Neural cell (in vitro differentiated cells): ENCODE measurements at regions not wholly inside any gene's neighbourhood (a gene's known extent, or its start where the extent isn't known, plus 50 kb on each side); places are given as distances from the start of the nearest gene placed in this dataset.

ENCODE experiments used
- H2AFZ ChIP-seq: fragments of 200-600, 300-800 bp; sonication (generic), shearing (Covaris generic); 2 replicates; pipeline ENCODE4 v1.6.0; 2014; ENCODE audit warnings: low read depth, mild to moderate bottlenecking, antibody characterized with exemption, low read length, moderate library complexity
- H3F3A ChIP-seq: fragments of 200-600 bp; shearing (Covaris generic); 2 replicates; pipeline ENCODE4 v1.6.1; 2016; ENCODE audit warnings: mild to moderate bottlenecking, moderate library complexity, mixed read lengths, antibody characterized with exemption, low read length; ENCODE audit not compliant: insufficient read depth, poor library complexity, severe bottlenecking
- H3K27ac ChIP-seq: fragments of 200-600, 300-800 bp; sonication (generic), shearing (Covaris generic); 2 replicates; pipeline ENCODE4 v1.5.1; 2014; ENCODE audit warnings: mild to moderate bottlenecking, low read length, moderate library complexity
- H3K27me3 ChIP-seq: fragments of 300-800, 200-600 bp; sonication (generic), shearing (Covaris generic); 2 replicates; pipeline ENCODE4 v1.6.0; 2014; ENCODE audit warnings: mild to moderate bottlenecking, low read depth, low read length, moderate library complexity; ENCODE audit not compliant: insufficient read depth
- H3K36me3 ChIP-seq: fragments of 300-800, 200-600 bp; sonication (generic), shearing (Covaris generic); 2 replicates; pipeline ENCODE4 v1.5.1; 2014; ENCODE audit warnings: mild to moderate bottlenecking, antibody characterized with exemption, low read length, moderate library complexity; ENCODE audit not compliant: insufficient read depth
- H3K4me2 ChIP-seq: fragments of 300-800, 200-600 bp; sonication (generic), shearing (Covaris generic); 2 replicates; pipeline ENCODE4 v1.6.0; 2014; ENCODE audit warnings: mild to moderate bottlenecking, low read length
- H3K4me3 ChIP-seq: fragments of 300-800, 200-600 bp; sonication (generic), shearing (Covaris generic); 2 replicates; pipeline ENCODE4 v1.5.1; 2014; ENCODE audit warnings: mild to moderate bottlenecking, low read length, moderate library complexity
- H3K79me2 ChIP-seq: fragments of 200-600 bp; shearing (Covaris generic); replicated peaks from 2 replicates; pipeline ENCODE4 v1.6.0; 2014; ENCODE audit warnings: mild to moderate bottlenecking, low read length, moderate library complexity; ENCODE audit not compliant: insufficient read depth
- H3K9ac ChIP-seq: fragments of 300-800, 200-600 bp; sonication (generic), shearing (Covaris generic); 2 replicates; pipeline ENCODE4 v1.6.1; 2016; ENCODE audit warnings: mild to moderate bottlenecking, low read length, mixed read lengths
- H3K9me2 ChIP-seq: fragments of 200-600 bp; shearing (Covaris generic); 2 replicates; pipeline ENCODE4 v1.6.1; 2016; ENCODE audit warnings: mild to moderate bottlenecking, low read length, mixed read lengths; ENCODE audit not compliant: insufficient read depth
- H3K9me3 ChIP-seq: fragments of 200-600, 300-800 bp; sonication (generic), shearing (Covaris generic); 2 replicates; pipeline ENCODE4 v1.6.1; 2016; ENCODE audit warnings: mild to moderate bottlenecking, mixed run types, low read length, moderate library complexity, mixed read lengths
- H4K20me1 ChIP-seq: fragments of 200-600 bp; shearing (Covaris generic); 2 replicates; pipeline ENCODE4 v1.6.1; 2016; ENCODE audit warnings: mild to moderate bottlenecking, mixed run types; ENCODE audit not compliant: insufficient read depth
- EP300 ChIP-seq: fragments of 450-650 bp; conservative IDR thresholded peaks from 2 replicates; pipeline ENCODE4 v1.6.1; 2014; ENCODE audit warnings: antibody characterized with exemption, mild to moderate bottlenecking, moderate library complexity; ENCODE audit not compliant: poor library complexity, severe bottlenecking
- EZH2 ChIP-seq: fragments of 200-600, 300-800 bp; shearing (Covaris generic), sonication (generic); IDR thresholded peaks from 2 replicates; pipeline ENCODE4 v1.6.1; 2014; ENCODE audit warnings: antibody characterized with exemption, low read length, borderline replicate concordance, mild to moderate bottlenecking; ENCODE audit not compliant: insufficient read depth, poor library complexity, severe bottlenecking
- MXI1 ChIP-seq: fragments of 450-650 bp; conservative IDR thresholded peaks from 2 replicates; pipeline ENCODE4 v1.6.1; 2014; ENCODE audit warnings: antibody characterized with exemption, mild to moderate bottlenecking; ENCODE audit not compliant: poor library complexity, severe bottlenecking
- POLR2AphosphoS5 ChIP-seq: IDR thresholded peaks from 2 replicates; pipeline ENCODE4 v1.6.1; 2012
- RAD21 ChIP-seq: fragments of 450-650 bp; conservative IDR thresholded peaks from 2 replicates; pipeline ENCODE4 v1.6.1; 2014; ENCODE audit warnings: antibody characterized with exemption, mild to moderate bottlenecking, moderate library complexity
- SMC3 ChIP-seq: fragments of 450-650 bp; conservative IDR thresholded peaks from 2 replicates; pipeline ENCODE4 v1.6.1; 2014; ENCODE audit warnings: antibody characterized with exemption, mild to moderate bottlenecking, moderate library complexity; ENCODE audit not compliant: poor library complexity
- TAF1 ChIP-seq: IDR thresholded peaks from 2 replicates; pipeline ENCODE4 v1.6.1; 2012; ENCODE audit warnings: low read depth
- TF ChIP-seq, protein P1 (sequence below): fragments of 450-650 bp; IDR thresholded peaks from 2 replicates; pipeline ENCODE4 v1.5.1; 2014; ENCODE audit warnings: antibody characterized with exemption, mild to moderate bottlenecking, moderate library complexity; ENCODE audit not compliant: poor library complexity, severe bottlenecking
- TF ChIP-seq, protein P2 (sequence below): IDR thresholded peaks from 2 replicates; pipeline ENCODE4 v1.6.1; 2012; ENCODE audit warnings: borderline replicate concordance

DNA sequence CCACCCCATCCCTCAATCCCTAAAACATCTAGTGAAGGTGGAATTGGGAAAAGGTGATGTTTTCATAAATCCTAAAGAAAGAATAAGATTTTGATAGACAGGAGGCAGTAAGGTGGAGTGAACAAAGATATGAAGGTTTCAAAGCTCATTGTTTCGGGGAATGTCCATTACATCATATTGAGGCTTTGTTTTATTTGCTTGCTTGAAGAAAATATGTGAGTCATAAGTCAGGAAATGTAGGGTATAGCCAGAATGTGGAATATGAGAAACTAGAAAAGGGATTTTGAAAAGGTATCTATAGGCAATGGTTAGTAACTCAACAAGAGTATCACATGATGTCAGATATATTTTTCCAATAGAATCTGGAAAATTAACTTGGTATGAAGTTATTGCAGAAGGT is 1178.5 kb upstream of the ACVR2A start:
- H3K9me3 ChIP-seq, result no peaks in the 10 kb centered on the region
- H3K4me2 ChIP-seq, result no peak overlapping the region
- H3F3A ChIP-seq, result no peaks in the 10 kb centered on the region
- no peaks in the 10 kb centered on the region for H3K9me2 ChIP-seq
- H3K9ac ChIP-seq, result no peak overlapping the region
- H4K20me1 ChIP-seq, result no peaks in the 10 kb centered on the region
- no peak overlapping the region for H2AFZ ChIP-seq
- no peaks in the 10 kb centered on the region for H3K79me2 ChIP-seq
- no peak overlapping the region for H3K27ac ChIP-seq
- TF ChIP-seq, protein P1, sequence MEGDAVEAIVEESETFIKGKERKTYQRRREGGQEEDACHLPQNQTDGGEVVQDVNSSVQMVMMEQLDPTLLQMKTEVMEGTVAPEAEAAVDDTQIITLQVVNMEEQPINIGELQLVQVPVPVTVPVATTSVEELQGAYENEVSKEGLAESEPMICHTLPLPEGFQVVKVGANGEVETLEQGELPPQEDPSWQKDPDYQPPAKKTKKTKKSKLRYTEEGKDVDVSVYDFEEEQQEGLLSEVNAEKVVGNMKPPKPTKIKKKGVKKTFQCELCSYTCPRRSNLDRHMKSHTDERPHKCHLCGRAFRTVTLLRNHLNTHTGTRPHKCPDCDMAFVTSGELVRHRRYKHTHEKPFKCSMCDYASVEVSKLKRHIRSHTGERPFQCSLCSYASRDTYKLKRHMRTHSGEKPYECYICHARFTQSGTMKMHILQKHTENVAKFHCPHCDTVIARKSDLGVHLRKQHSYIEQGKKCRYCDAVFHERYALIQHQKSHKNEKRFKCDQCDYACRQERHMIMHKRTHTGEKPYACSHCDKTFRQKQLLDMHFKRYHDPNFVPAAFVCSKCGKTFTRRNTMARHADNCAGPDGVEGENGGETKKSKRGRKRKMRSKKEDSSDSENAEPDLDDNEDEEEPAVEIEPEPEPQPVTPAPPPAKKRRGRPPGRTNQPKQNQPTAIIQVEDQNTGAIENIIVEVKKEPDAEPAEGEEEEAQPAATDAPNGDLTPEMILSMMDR, result no peak
- TF ChIP-seq MXI1 (no peak), EP300 (no peak), TAF1 (no peak), POLR2AphosphoS5 (no peak), EZH2 (no peak), RAD21 (no peak), SMC3 (no peak)
- TF ChIP-seq, protein P2, sequence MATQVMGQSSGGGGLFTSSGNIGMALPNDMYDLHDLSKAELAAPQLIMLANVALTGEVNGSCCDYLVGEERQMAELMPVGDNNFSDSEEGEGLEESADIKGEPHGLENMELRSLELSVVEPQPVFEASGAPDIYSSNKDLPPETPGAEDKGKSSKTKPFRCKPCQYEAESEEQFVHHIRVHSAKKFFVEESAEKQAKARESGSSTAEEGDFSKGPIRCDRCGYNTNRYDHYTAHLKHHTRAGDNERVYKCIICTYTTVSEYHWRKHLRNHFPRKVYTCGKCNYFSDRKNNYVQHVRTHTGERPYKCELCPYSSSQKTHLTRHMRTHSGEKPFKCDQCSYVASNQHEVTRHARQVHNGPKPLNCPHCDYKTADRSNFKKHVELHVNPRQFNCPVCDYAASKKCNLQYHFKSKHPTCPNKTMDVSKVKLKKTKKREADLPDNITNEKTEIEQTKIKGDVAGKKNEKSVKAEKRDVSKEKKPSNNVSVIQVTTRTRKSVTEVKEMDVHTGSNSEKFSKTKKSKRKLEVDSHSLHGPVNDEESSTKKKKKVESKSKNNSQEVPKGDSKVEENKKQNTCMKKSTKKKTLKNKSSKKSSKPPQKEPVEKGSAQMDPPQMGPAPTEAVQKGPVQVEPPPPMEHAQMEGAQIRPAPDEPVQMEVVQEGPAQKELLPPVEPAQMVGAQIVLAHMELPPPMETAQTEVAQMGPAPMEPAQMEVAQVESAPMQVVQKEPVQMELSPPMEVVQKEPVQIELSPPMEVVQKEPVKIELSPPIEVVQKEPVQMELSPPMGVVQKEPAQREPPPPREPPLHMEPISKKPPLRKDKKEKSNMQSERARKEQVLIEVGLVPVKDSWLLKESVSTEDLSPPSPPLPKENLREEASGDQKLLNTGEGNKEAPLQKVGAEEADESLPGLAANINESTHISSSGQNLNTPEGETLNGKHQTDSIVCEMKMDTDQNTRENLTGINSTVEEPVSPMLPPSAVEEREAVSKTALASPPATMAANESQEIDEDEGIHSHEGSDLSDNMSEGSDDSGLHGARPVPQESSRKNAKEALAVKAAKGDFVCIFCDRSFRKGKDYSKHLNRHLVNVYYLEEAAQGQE, result no peak
- H3K4me3 ChIP-seq, result no peak overlapping the region
- no peaks in the 10 kb centered on the region for H3K36me3 ChIP-seq
- H3K27me3 ChIP-seq, result no peaks in the 10 kb centered on the region

- Histone ChIP-seq H3F3A (no peaks in the 10 kb centered on the region), H4K20me1 (no peaks in the 10 kb centered on the region), H3K4me3 (no peak overlapping the region), H3K36me3 (no peaks in the 10 kb centered on the region), H3K27me3 (no peaks in the 10 kb centered on the region), H3K9me2 (no peaks in the 10 kb centered on the region), H3K27ac (no peak overlapping the region), H3K79me2 (no peaks in the 10 kb centered on the region), H3K9me3 (no peaks in the 10 kb centered on the region), H2AFZ (no peak overlapping the region), H3K9ac (no peak overlapping the region), H3K4me2 (no peak overlapping the region)
- TF ChIP-seq POLR2AphosphoS5, result no peak
- TF ChIP-seq EP300, result no peak
These were observed 1179.0 kb upstream of the ACVR2A start for GRCh38 chr2:146665800-146666199.

GRCh38 chr2:146661473-146662096 is 1183.2 kb upstream of the ACVR2A start:
- no peak overlapping the region for H3K27ac ChIP-seq
- TF ChIP-seq, protein P1, result peak; percentile 81
- TF ChIP-seq MXI1, result no peak
- no peak for TF ChIP-seq EP300
- peak; percentile 88 for TF ChIP-seq RAD21
- TF ChIP-seq EZH2, result no peak
- TF ChIP-seq POLR2AphosphoS5, result no peak
- peak; percentile 81 for TF ChIP-seq SMC3
- TF ChIP-seq, protein P2, result no peak
- no peak for TF ChIP-seq TAF1

More at GRCh38 chr2:146661473-146662096, 1183.2 kb upstream of the ACVR2A start:
- Histone ChIP-seq H3F3A (no peaks in the 10 kb centered on the region), H3K9ac (no peak overlapping the region), H3K4me3 (no peak overlapping the region), H3K9me2 (no peaks in the 10 kb centered on the region), H3K9me3 (peaks cover 6% of the 10 kb centered on the region), H3K27me3 (no peaks in the 10 kb centered on the region), H2AFZ (no peak overlapping the region), H3K36me3 (no peaks in the 10 kb centered on the region), H3K79me2 (no peaks in the 10 kb centered on the region), H3K4me2 (no peak overlapping the region), H4K20me1 (no peaks in the 10 kb centered on the region)
